ENCODE measurements at regions not wholly inside any gene's neighbourhood (a gene's known extent, or its start where the extent isn't known, plus 50 kb on each side); places are given as distances from the start of the nearest gene placed in this dataset.
"Not testable (repeated sequence)": the region's sequence is repeated elsewhere in the genome, so short reads cannot be mapped to it uniquely, and the experiment has no call there.

GRCh38 chrX:82732861-82733260, 775.2 kb upstream of the POU3F4 start:
- no peaks in the 10 kb centered on the region for H3K36me3 Mint-ChIP-seq
- no peak overlapping the region for H3K27ac Mint-ChIP-seq
- no peaks in the 10 kb centered on the region for H3K4me1 Mint-ChIP-seq (ENCODE audit: unreplicated experiment)
- no peaks in the 10 kb centered on the region for H3K9me3 Mint-ChIP-seq
- no peak for DNase-seq (ENCODE audit: extremely low spot score, unreplicated experiment)
- no peaks in the 10 kb centered on the region for H3K27me3 Mint-ChIP-seq
- TF ChIP-seq, protein P1, sequence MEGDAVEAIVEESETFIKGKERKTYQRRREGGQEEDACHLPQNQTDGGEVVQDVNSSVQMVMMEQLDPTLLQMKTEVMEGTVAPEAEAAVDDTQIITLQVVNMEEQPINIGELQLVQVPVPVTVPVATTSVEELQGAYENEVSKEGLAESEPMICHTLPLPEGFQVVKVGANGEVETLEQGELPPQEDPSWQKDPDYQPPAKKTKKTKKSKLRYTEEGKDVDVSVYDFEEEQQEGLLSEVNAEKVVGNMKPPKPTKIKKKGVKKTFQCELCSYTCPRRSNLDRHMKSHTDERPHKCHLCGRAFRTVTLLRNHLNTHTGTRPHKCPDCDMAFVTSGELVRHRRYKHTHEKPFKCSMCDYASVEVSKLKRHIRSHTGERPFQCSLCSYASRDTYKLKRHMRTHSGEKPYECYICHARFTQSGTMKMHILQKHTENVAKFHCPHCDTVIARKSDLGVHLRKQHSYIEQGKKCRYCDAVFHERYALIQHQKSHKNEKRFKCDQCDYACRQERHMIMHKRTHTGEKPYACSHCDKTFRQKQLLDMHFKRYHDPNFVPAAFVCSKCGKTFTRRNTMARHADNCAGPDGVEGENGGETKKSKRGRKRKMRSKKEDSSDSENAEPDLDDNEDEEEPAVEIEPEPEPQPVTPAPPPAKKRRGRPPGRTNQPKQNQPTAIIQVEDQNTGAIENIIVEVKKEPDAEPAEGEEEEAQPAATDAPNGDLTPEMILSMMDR (conservative IDR thresholded peaks at IDR 0.05) = no peak
- H3K4me3 Mint-ChIP-seq = no peak overlapping the region

- H3K27ac Mint-ChIP-seq = no peak overlapping the region
- H3K4me3 Mint-ChIP-seq = no peak overlapping the region
- no peaks in the 10 kb centered on the region for H3K27me3 Mint-ChIP-seq
- TF ChIP-seq, protein P1 (conservative IDR thresholded peaks at IDR 0.05) = no peak
- H3K4me1 Mint-ChIP-seq (ENCODE audit: unreplicated experiment) = no peaks in the 10 kb centered on the region
- no peaks in the 10 kb centered on the region for H3K36me3 Mint-ChIP-seq
- no peak for DNase-seq (ENCODE audit: extremely low spot score, unreplicated experiment)
- H3K9me3 Mint-ChIP-seq = no peaks in the 10 kb centered on the region
Observed at GRCh38 chrX:82734140-82734539, 774.0 kb upstream of the POU3F4 start.

DNA sequence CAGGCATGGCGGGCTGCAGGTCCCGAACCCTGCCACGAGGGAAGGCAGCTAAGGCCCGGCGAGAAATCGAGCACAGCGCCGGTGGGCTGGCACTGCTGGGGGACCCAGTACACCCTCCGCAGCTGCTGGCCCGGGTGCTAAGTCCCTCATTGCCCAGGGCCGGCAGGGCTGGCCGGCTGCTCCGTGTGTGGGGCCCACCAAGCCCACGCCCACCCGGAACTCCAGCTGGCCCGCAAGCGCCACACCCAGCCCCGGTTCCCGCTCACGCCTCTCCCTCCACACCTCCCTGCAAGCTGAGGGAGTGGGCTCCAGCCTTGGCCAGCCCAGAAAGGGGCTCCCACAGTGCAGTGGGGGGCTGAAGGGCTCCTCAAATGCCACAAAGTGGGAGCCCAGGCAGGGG, 769.8 kb upstream of the POU3F4 start:
- not testable (repeated sequence) for H3K36me3 Mint-ChIP-seq

GRCh38 chrX:82742351-82742750, 765.7 kb upstream of the POU3F4 start:
- Mint-ChIP-seq H3K9me3 (no peaks in the 10 kb centered on the region), H3K27me3 (no peaks in the 10 kb centered on the region), H3K36me3 (no peaks in the 10 kb centered on the region), H3K4me1 (ENCODE audit: unreplicated experiment) (no peaks in the 10 kb centered on the region), H3K4me3 (no peak overlapping the region), H3K27ac (no peak overlapping the region)
- no peak for DNase-seq (ENCODE audit: extremely low spot score, unreplicated experiment)
- TF ChIP-seq, protein P1 (conservative IDR thresholded peaks at IDR 0.05) = no peak

More for the DNA sequence above, 769.8 kb upstream of the POU3F4 start:
- H3K9me3 Mint-ChIP-seq; H3K4me3 Mint-ChIP-seq; DNase-seq (ENCODE audit: extremely low spot score, unreplicated experiment); H3K27me3 Mint-ChIP-seq; H3K4me1 Mint-ChIP-seq (ENCODE audit: unreplicated experiment); H3K27ac Mint-ChIP-seq: not testable (repeated sequence)

DNA sequence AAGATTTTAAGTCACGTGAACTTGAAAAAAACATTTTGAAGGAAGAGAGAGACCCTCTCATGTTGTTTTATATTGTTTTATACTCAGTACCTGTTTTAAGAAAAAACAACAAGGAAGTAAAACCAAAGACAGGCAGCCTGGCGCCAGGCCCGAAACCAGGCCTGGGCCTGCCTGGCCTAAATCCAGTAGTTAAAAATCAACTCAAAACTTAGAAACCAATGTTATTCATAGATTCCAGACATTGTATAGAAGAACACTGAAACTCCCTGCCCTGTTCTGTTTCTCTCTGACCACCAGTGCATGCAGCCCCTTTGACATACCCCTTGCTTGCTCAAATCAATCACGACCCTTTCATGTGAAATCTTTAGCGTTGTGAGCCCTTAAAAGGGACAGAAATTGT, 762.4 kb upstream of the POU3F4 start:
- H3K27me3 Mint-ChIP-seq; H3K27ac Mint-ChIP-seq; H3K4me1 Mint-ChIP-seq (ENCODE audit: unreplicated experiment); DNase-seq (ENCODE audit: extremely low spot score, unreplicated experiment); H3K4me3 Mint-ChIP-seq; H3K9me3 Mint-ChIP-seq; H3K36me3 Mint-ChIP-seq: not testable (repeated sequence)

DNA sequence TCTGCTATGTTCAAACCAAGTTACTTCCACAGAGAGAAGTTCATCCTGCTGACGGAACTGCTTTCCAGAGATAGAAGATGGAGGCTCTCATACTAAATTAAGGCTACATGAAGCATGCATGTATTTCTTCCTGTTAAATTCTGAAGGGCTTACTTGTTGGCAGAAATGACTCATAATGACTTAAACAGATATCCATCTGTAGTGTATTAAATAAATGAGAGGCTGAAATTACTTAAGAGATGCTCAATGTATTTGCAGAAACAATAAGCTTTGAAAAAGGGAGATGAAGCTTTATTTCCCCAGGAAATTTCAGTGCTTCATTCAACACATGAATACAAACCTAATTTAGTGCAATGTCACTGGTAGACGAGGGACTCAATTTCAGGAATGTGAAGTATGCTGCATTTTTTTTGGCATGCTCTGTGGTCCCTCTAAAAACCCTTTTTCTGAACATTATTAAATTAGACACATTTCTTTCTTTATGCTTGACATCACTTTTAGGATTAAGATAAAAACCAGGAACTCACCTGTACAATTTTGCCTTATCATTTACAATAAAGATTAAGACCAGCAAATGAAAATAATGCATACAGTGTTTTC, 759.1 kb upstream of the POU3F4 start:
- TF ChIP-seq, protein P1 (conservative IDR thresholded peaks at IDR 0.05) = no peak
- no peak for DNase-seq (ENCODE audit: extremely low spot score, unreplicated experiment)
- Mint-ChIP-seq H3K4me1 (ENCODE audit: unreplicated experiment) (no peaks in the 10 kb centered on the region), H3K36me3 (no peaks in the 10 kb centered on the region), H3K9me3 (no peaks in the 10 kb centered on the region), H3K27ac (no peak overlapping the region), H3K27me3 (no peaks in the 10 kb centered on the region), H3K4me3 (no peak overlapping the region)

GRCh38 chrX:82756272-82756671, 751.8 kb upstream of the POU3F4 start:
- no peaks in the 10 kb centered on the region for H3K9me3 Mint-ChIP-seq
- no peaks in the 10 kb centered on the region for H3K36me3 Mint-ChIP-seq
- H3K27ac Mint-ChIP-seq = peak overlapping the region; percentile 8
- no peak overlapping the region for H3K4me3 Mint-ChIP-seq
- no peaks in the 10 kb centered on the region for H3K27me3 Mint-ChIP-seq
- no peaks in the 10 kb centered on the region for H3K4me1 Mint-ChIP-seq (ENCODE audit: unreplicated experiment)
- DNase-seq (ENCODE audit: extremely low spot score, unreplicated experiment) = no peak
- TF ChIP-seq, protein P1 (conservative IDR thresholded peaks at IDR 0.05) = no peak
